ENCODE measurements at regions not wholly inside any gene's neighbourhood (a gene's known extent, or its start where the extent isn't known, plus 50 kb on each side); places are given as distances from the start of the nearest gene placed in this dataset.

- peaks cover 5% of the 10 kb centered on the region for H3K27me3 Mint-ChIP-seq
- peaks cover 20% of the 10 kb centered on the region for H3K4me1 Mint-ChIP-seq (ENCODE audit: unreplicated experiment)
- DNase-seq (ENCODE audit: extremely low spot score, unreplicated experiment) = no peak
- H3K27ac Mint-ChIP-seq = peak overlapping the region; percentile 31
- TF ChIP-seq CTCF (conservative IDR thresholded peaks at IDR 0.05) = no peak
- H3K9me3 Mint-ChIP-seq = peaks cover 4% of the 10 kb centered on the region
- no peak overlapping the region for H3K4me3 Mint-ChIP-seq
- H3K36me3 Mint-ChIP-seq = peaks cover 3% of the 10 kb centered on the region
These were observed 89.0 kb upstream of the HMCN1 start for GRCh38 chr1:185645162-185645640.

- DNase-seq (ENCODE audit: extremely low spot score, unreplicated experiment) = no peak
- peaks cover 3% of the 10 kb centered on the region for H3K36me3 Mint-ChIP-seq
- peaks cover 4% of the 10 kb centered on the region for H3K9me3 Mint-ChIP-seq
- H3K27ac Mint-ChIP-seq = peak overlapping the region; percentile 31
- peaks cover 5% of the 10 kb centered on the region for H3K27me3 Mint-ChIP-seq
- H3K4me1 Mint-ChIP-seq (ENCODE audit: unreplicated experiment) = peaks cover 20% of the 10 kb centered on the region
- H3K4me3 Mint-ChIP-seq = no peak overlapping the region
- no peak for TF ChIP-seq CTCF (conservative IDR thresholded peaks at IDR 0.05)
These were observed 89.7 kb upstream of the HMCN1 start for GRCh38 chr1:185644531-185644930.

GRCh38 chr1:185636848-185637247 lies 97.3 kb upstream of the HMCN1 start:
- Mint-ChIP-seq H3K4me1 (ENCODE audit: unreplicated experiment) (peaks cover 5% of the 10 kb centered on the region), H3K9me3 (peaks cover 19% of the 10 kb centered on the region), H3K27ac (no peak overlapping the region), H3K27me3 (peaks cover 2% of the 10 kb centered on the region), H3K36me3 (peaks cover 4% of the 10 kb centered on the region), H3K4me3 (no peak overlapping the region)
- TF ChIP-seq CTCF (conservative IDR thresholded peaks at IDR 0.05) = no peak
- no peak for DNase-seq (ENCODE audit: extremely low spot score, unreplicated experiment)

GRCh38 chr1:185634704-185635103 lies 99.5 kb upstream of the HMCN1 start:
- Mint-ChIP-seq H3K9me3 (peaks cover 19% of the 10 kb centered on the region), H3K27me3 (no peaks in the 10 kb centered on the region), H3K36me3 (peaks cover 4% of the 10 kb centered on the region), H3K4me3 (no peak overlapping the region), H3K4me1 (ENCODE audit: unreplicated experiment) (peaks cover 5% of the 10 kb centered on the region), H3K27ac (no peak overlapping the region)
- TF ChIP-seq CTCF (conservative IDR thresholded peaks at IDR 0.05) = no peak
- no peak for DNase-seq (ENCODE audit: extremely low spot score, unreplicated experiment)

- no peak for TF ChIP-seq CTCF (conservative IDR thresholded peaks at IDR 0.05)
- H3K27me3 Mint-ChIP-seq = no peaks in the 10 kb centered on the region
- peaks cover 5% of the 10 kb centered on the region for H3K4me1 Mint-ChIP-seq (ENCODE audit: unreplicated experiment)
These were observed 101.3 kb upstream of the HMCN1 start for GRCh38 chr1:185632659-185633423.

More at GRCh38 chr1:185632659-185633423, 101.3 kb upstream of the HMCN1 start:
- no peak overlapping the region for H3K4me3 Mint-ChIP-seq
- peaks cover 19% of the 10 kb centered on the region for H3K9me3 Mint-ChIP-seq
- H3K27ac Mint-ChIP-seq = no peak overlapping the region
- DNase-seq (ENCODE audit: extremely low spot score, unreplicated experiment) = no peak
- peaks cover 4% of the 10 kb centered on the region for H3K36me3 Mint-ChIP-seq

All from type B pancreatic cell (in vitro differentiated cells).